Trophoblast cell (in vitro differentiated cells and primary cell): ENCODE measurements at regions not wholly inside any gene's neighbourhood (a gene's known extent, or its start where the extent isn't known, plus 50 kb on each side); places are given as distances from the start of the nearest gene placed in this dataset.

Experiments
- DNase-seq, 2 donors: peaks; one replicate each; pipeline ENCODE4 v3.0.0-alpha.2; 2016
- H2AFZ ChIP-seq: 2 replicates; pipeline ENCODE4 v1.6.1; 2013; ENCODE audit warnings: low read length, moderate library complexity, mild to moderate bottlenecking; ENCODE audit not compliant: insufficient read depth, poor library complexity
- H2AK5ac ChIP-seq: 2 replicates; pipeline ENCODE4 v1.6.1; 2013; ENCODE audit warnings: mild to moderate bottlenecking, low read length
- H2BK120ac ChIP-seq: 2 replicates; pipeline ENCODE4 v1.6.1; 2013; ENCODE audit warnings: low read length, mild to moderate bottlenecking, moderate library complexity; ENCODE audit not compliant: insufficient read depth, poor library complexity
- H2BK12ac ChIP-seq: 2 replicates; pipeline ENCODE4 v1.6.1; 2013; ENCODE audit warnings: mild to moderate bottlenecking, low read length, moderate library complexity
- H2BK5ac ChIP-seq: 2 replicates; pipeline ENCODE4 v1.6.1; 2013; ENCODE audit warnings: low read length, low read depth, moderate library complexity, mild to moderate bottlenecking; ENCODE audit not compliant: poor library complexity
- H3K14ac ChIP-seq: 2 replicates; pipeline ENCODE4 v1.6.1; 2013; ENCODE audit warnings: mild to moderate bottlenecking, low read length
- H3K18ac ChIP-seq: 2 replicates; pipeline ENCODE4 v1.6.1; 2013; ENCODE audit warnings: mild to moderate bottlenecking, low read length
- H3K23ac ChIP-seq: 2 replicates; pipeline ENCODE4 v1.6.1; 2013; ENCODE audit warnings: low read length
- H3K27ac ChIP-seq: 2 replicates; pipeline ENCODE4 v1.5.1; 2013; ENCODE audit warnings: low read depth, mild to moderate bottlenecking, inconsistent platforms, low read length, moderate library complexity
- H3K27me3 ChIP-seq: 2 replicates; pipeline ENCODE4 v1.6.1; 2013; ENCODE audit warnings: inconsistent platforms, mild to moderate bottlenecking, low read length, moderate library complexity; ENCODE audit not compliant: insufficient read depth
- H3K36me3 ChIP-seq, 2 experiments: 1 replicate in 1 of 2; 2 replicates in 1 of 2; pipeline ENCODE4 v1.6.1; 2013; ENCODE audit warnings: low read length in 2 of 2, mild to moderate bottlenecking in 2 of 2, moderate library complexity in 1 of 2; ENCODE audit not compliant: insufficient read depth in 2 of 2, control insufficient read depth in 1 of 2
- H3K4ac ChIP-seq: 2 replicates; pipeline ENCODE4 v1.6.1; 2013; ENCODE audit warnings: low read depth, mild to moderate bottlenecking, low read length, moderate library complexity
- H3K4me1 ChIP-seq, 2 experiments: 1 replicate in 1 of 2; 2 replicates in 1 of 2; pipeline ENCODE4 v1.6.1; 2013; ENCODE audit warnings: low read length in 2 of 2, mild to moderate bottlenecking in 2 of 2, moderate library complexity in 1 of 2; ENCODE audit not compliant: insufficient read depth in 2 of 2, control insufficient read depth in 1 of 2
- H3K4me2 ChIP-seq: 2 replicates; pipeline ENCODE4 v1.6.1; 2013; ENCODE audit warnings: inconsistent platforms, mild to moderate bottlenecking, low read length, moderate library complexity
- H3K4me3 ChIP-seq: 2 replicates; pipeline ENCODE4 v1.5.1; 2013; ENCODE audit warnings: mild to moderate bottlenecking, low read depth, low read length, inconsistent platforms
- H3K79me1 ChIP-seq: one replicate; pipeline ENCODE4 v1.6.1; 2013; ENCODE audit warnings: low read length
- H3K79me2 ChIP-seq: 2 replicates; pipeline ENCODE4 v1.6.1; 2013; ENCODE audit warnings: low read length, mild to moderate bottlenecking; ENCODE audit not compliant: control insufficient read depth, insufficient read depth, poor library complexity
- H3K9ac ChIP-seq: 2 replicates; pipeline ENCODE4 v1.6.1; 2013; ENCODE audit warnings: mild to moderate bottlenecking, low read length
- H3K9me3 ChIP-seq: 2 replicates; pipeline ENCODE4 v1.6.1; 2013; ENCODE audit warnings: low read depth, mild to moderate bottlenecking, control low read depth, inconsistent platforms, low read length; ENCODE audit not compliant: insufficient read depth
- H4K12ac ChIP-seq: 2 replicates; pipeline ENCODE4 v1.6.1; 2013; ENCODE audit warnings: low read depth, mild to moderate bottlenecking, low read length, moderate library complexity
- H4K8ac ChIP-seq: 2 replicates; pipeline ENCODE4 v1.6.1; 2013; ENCODE audit warnings: low read depth, mild to moderate bottlenecking, low read length, moderate library complexity
- H4K91ac ChIP-seq: one replicate; pipeline ENCODE4 v1.6.1; 2013; ENCODE audit warnings: low read depth, mild to moderate bottlenecking, low read length, moderate library complexity
- WGBS: extraction: QIAGEN DNeasy Blood & Tissue Kit; methylation state at CpG from one replicate; pipeline ENCODE4 v1.1.7; 2013; ENCODE audit warnings: missing lambda C conversion rate; ENCODE audit not compliant: insufficient read length, insufficient coverage; ENCODE audit errors: extremely low coverage; 5-methylcytosine and 5-hydroxymethylcytosine counted together

DNA sequence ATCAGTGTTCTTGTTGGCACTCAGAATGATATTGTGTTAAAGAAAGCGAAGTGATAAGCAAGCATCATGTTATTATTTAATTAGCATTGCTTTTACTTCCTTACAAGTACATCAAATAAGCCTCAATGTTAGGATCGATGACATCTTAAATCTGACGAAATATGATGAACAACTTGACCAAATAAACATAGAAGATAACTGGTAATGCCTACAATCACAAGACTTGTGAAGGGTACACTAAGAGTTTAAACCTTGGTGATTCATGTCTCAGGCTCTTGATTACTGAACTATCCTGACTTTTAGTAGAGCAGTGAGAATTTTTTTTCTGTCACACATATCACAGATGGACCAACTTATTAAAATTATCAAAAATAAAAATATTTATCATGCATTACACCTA lies 500.8 kb upstream of the ZEB2 start:
- WGBS = no CpG with 5 or more reads among the region's 3 CpGs
- H3K79me1 ChIP-seq = no peaks in the 10 kb centered on the region

DNA sequence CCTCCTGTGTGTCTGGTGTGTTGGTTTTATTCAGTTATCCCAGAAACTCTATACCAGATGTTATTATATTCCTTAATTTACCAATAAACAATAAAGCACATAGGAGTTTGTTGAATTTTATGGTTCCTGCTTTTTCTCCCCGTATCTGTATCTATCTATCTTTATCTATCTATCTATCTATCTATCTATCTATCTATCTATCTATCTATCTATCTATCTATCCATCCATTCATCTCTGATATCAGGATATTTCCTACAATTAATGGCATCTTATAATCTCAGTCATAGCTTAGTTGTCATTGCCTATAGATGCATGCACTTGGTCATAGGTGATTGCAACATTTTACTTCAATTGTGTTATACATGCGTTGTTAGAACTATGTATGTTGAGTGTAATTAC lies 500.2 kb upstream of the ZEB2 start:
- Histone ChIP-seq H2BK5ac (no peak overlapping the region), H3K4me3 (no peak overlapping the region), H3K4ac (no peak overlapping the region), H3K23ac (no peak overlapping the region), H4K91ac (no peak overlapping the region), H3K4me1 (no peaks in the 10 kb centered on the region), H3K9ac (no peak overlapping the region), H2BK12ac (no peak overlapping the region), H2AK5ac (no peak overlapping the region), H3K27ac (no peak overlapping the region), H2BK120ac (no peak overlapping the region), H3K27me3 (no peaks in the 10 kb centered on the region), H3K79me1 (no peaks in the 10 kb centered on the region), H2AFZ (no peak overlapping the region), H3K79me2 (no peaks in the 10 kb centered on the region), H3K14ac (no peak overlapping the region), H4K12ac (no peak overlapping the region), H3K36me3 (no peaks in the 10 kb centered on the region), H3K4me2 (no peak overlapping the region), H4K8ac (no peak overlapping the region), H3K9me3 (no peaks in the 10 kb centered on the region), H3K18ac (no peak overlapping the region)
- no CpG with 5 or more reads among the region's 2 CpGs for WGBS
- DNase-seq = no peak

More for the DNA sequence above, 500.8 kb upstream of the ZEB2 start:
- H4K8ac ChIP-seq = no peak overlapping the region
- no peak overlapping the region for H2AK5ac ChIP-seq
- no peak overlapping the region for H2AFZ ChIP-seq
- no peak overlapping the region for H3K23ac ChIP-seq
- H3K79me2 ChIP-seq = no peaks in the 10 kb centered on the region
- H3K14ac ChIP-seq = no peak overlapping the region
- no peak overlapping the region for H2BK5ac ChIP-seq
- no peak overlapping the region for H3K4ac ChIP-seq
- H4K91ac ChIP-seq = no peak overlapping the region
- no peak overlapping the region for H3K18ac ChIP-seq
- no peak overlapping the region for H3K4me3 ChIP-seq
- no peak overlapping the region for H4K12ac ChIP-seq
- H3K27me3 ChIP-seq = no peaks in the 10 kb centered on the region
- no peak overlapping the region for H2BK12ac ChIP-seq
- no peaks in the 10 kb centered on the region for H3K36me3 ChIP-seq
- no peaks in the 10 kb centered on the region for H3K9me3 ChIP-seq
- no peak overlapping the region for H3K4me2 ChIP-seq
- no peak overlapping the region for H3K27ac ChIP-seq
- no peak overlapping the region for H3K9ac ChIP-seq
- H2BK120ac ChIP-seq = no peak overlapping the region
- no peak for DNase-seq
- H3K4me1 ChIP-seq = no peaks in the 10 kb centered on the region

DNA sequence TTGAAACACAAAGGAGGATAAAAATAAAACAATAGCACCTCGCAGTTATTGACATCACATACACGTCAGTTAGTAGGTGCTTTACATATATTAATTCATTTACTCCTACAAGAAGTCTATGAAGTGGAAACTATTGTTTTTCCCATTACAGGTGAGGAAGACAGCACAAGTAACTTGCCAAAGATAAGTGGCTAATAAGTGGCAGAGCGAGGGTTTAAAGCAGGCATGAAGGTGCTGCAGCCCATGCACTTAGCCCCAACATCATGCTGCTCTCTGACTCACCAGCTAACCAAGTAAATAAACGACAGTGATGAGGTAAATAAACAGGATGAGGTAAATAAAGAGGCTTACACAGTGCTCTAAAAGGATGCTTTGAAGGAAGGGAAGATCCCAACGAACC lies 498.6 kb upstream of the ZEB2 start:
- H3K9ac ChIP-seq = no peak overlapping the region
- no peaks in the 10 kb centered on the region for H3K36me3 ChIP-seq
- no peak overlapping the region for H2BK5ac ChIP-seq
- H3K27ac ChIP-seq = no peak overlapping the region
- H4K91ac ChIP-seq = no peak overlapping the region
- no peak for DNase-seq
- H2BK12ac ChIP-seq = no peak overlapping the region
- H3K4me2 ChIP-seq = no peak overlapping the region
- no peaks in the 10 kb centered on the region for H3K79me1 ChIP-seq
- H2AK5ac ChIP-seq = no peak overlapping the region
- H4K8ac ChIP-seq = no peak overlapping the region
- no peak overlapping the region for H3K4ac ChIP-seq
- no peak overlapping the region for H4K12ac ChIP-seq
- no peaks in the 10 kb centered on the region for H3K27me3 ChIP-seq
- no peak overlapping the region for H3K4me3 ChIP-seq
- H3K9me3 ChIP-seq = no peaks in the 10 kb centered on the region
- H2AFZ ChIP-seq = no peak overlapping the region
- no peaks in the 10 kb centered on the region for H3K79me2 ChIP-seq
- H3K14ac ChIP-seq = no peak overlapping the region
- no peak overlapping the region for H2BK120ac ChIP-seq
- no CpG with 5 or more reads among the region's 5 CpGs for WGBS
- no peaks in the 10 kb centered on the region for H3K4me1 ChIP-seq
- no peak overlapping the region for H3K23ac ChIP-seq
- H3K18ac ChIP-seq = no peak overlapping the region

DNA sequence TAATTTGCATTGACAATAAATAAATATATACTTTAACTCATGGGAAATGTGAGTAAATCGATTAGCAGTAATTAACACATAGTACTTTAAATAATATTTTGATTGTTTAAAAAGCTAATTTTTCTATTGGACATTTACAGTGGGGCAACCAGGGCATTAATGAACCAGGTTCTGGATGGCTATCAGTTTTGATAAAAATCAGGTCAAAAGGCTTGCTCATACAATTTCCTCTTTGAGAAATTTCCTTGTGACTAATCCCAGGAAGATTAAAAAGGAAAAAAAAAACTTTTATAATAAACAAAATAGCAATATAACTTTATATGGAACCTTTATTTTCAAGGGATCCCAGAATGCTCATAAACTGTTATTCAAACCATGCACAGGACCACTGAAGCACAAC lies 497.2 kb upstream of the ZEB2 start:
- Histone ChIP-seq H2AFZ (no peak overlapping the region), H3K27ac (no peak overlapping the region), H3K79me1 (no peaks in the 10 kb centered on the region), H2BK12ac (no peak overlapping the region), H3K23ac (no peak overlapping the region), H3K36me3 (no peaks in the 10 kb centered on the region), H2BK5ac (no peak overlapping the region), H3K4me2 (no peak overlapping the region), H3K9me3 (no peaks in the 10 kb centered on the region), H4K8ac (no peak overlapping the region), H3K4ac (no peak overlapping the region), H3K4me3 (no peak overlapping the region), H3K18ac (no peak overlapping the region), H3K27me3 (no peaks in the 10 kb centered on the region), H4K91ac (no peak overlapping the region), H3K4me1 (no peaks in the 10 kb centered on the region), H2BK120ac (no peak overlapping the region), H3K14ac (no peak overlapping the region), H2AK5ac (no peak overlapping the region), H4K12ac (no peak overlapping the region), H3K79me2 (no peaks in the 10 kb centered on the region), H3K9ac (no peak overlapping the region)
- no peak for DNase-seq
- no CpG with 5 or more reads among the region's 1 CpG for WGBS

DNA sequence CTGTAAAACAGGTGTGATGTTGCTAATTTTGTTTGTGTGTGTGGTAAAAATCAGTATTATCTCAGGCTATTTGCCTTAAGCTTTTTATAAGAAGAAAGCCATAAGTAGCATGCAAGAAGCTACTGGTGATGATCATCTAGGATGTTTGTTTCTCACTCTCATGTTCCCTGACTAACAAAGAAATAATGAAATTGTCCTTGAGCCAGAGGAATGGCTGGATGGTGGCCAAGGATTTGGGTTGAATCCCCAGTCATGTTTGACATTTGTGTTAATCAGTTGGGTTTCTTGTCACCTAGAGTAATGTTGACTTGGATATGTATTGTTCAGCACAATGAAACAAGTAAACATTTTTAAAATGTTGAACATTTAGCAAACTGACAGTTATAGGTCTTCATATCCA lies 496.8 kb upstream of the ZEB2 start:
- H3K9ac ChIP-seq = no peak overlapping the region
- H3K4me2 ChIP-seq = no peak overlapping the region
- H3K27me3 ChIP-seq = no peaks in the 10 kb centered on the region
- DNase-seq = no peak
- no peak overlapping the region for H2BK12ac ChIP-seq
- H4K91ac ChIP-seq = no peak overlapping the region
- no peak overlapping the region for H3K14ac ChIP-seq
- no peak overlapping the region for H3K27ac ChIP-seq
- no peak overlapping the region for H2AFZ ChIP-seq
- no peak overlapping the region for H4K8ac ChIP-seq
- no peak overlapping the region for H2BK5ac ChIP-seq
- H3K9me3 ChIP-seq = no peaks in the 10 kb centered on the region
- no peak overlapping the region for H3K4ac ChIP-seq
- no peak overlapping the region for H3K23ac ChIP-seq
- no peaks in the 10 kb centered on the region for H3K79me1 ChIP-seq
- no peaks in the 10 kb centered on the region for H3K79me2 ChIP-seq
- no peak overlapping the region for H2BK120ac ChIP-seq
- H3K36me3 ChIP-seq = no peaks in the 10 kb centered on the region
- H4K12ac ChIP-seq = no peak overlapping the region
- H3K4me3 ChIP-seq = no peak overlapping the region
- no peaks in the 10 kb centered on the region for H3K4me1 ChIP-seq
- H3K18ac ChIP-seq = no peak overlapping the region
- no peak overlapping the region for H2AK5ac ChIP-seq
